GM13977 (cell line): ENCODE measurements at regions not wholly inside any gene's neighbourhood (a gene's known extent, or its start where the extent isn't known, plus 50 kb on each side); places are given as distances from the start of the nearest gene placed in this dataset.

Experiments used
- DNase-seq: peaks from one replicate; pipeline ENCODE4 v3.0.0; 2012; ENCODE audit warnings: low spot score
- CTCF ChIP-seq: IDR thresholded peaks from 2 replicates; pipeline ENCODE4 v1.5.1; 2012; ENCODE audit warnings: mild to moderate bottlenecking, control low read depth; ENCODE audit not compliant: insufficient read depth; ENCODE audit errors: extremely low read depth, missing control alignments
- in situ Hi-C: fragments of 300-500 bp; cut with MboI; formaldehyde crosslinking; loops from one replicate; pipeline ENCODE4 v1.12.0; 2022; ENCODE audit warnings: low sequenced_read_pairs, low pct_unique_long_range_greater_than_20kb, mixed read lengths, inconsistent platforms; ENCODE audit not compliant: unreplicated experiment

- no peak for TF ChIP-seq CTCF
- in situ Hi-C loops = no loop called here
- DNase-seq = no peak
Measured at GRCh38 chr1:193799371-193799770, 613.0 kb upstream of the B3GALT2 start.

- TF ChIP-seq CTCF = no peak
- no peak for DNase-seq
- in situ Hi-C loops = no loop called here
Measured at GRCh38 chr1:193794239-193794638, 607.8 kb upstream of the B3GALT2 start.

GRCh38 chr1:193791746-193792145, 605.3 kb upstream of the B3GALT2 start:
- no peak for TF ChIP-seq CTCF
- in situ Hi-C loops = no loop called here
- no peak for DNase-seq

GRCh38 chr1:193787061-193787460, 600.6 kb upstream of the B3GALT2 start:
- no peak for TF ChIP-seq CTCF
- in situ Hi-C loops = no loop called here
- no peak for DNase-seq

GRCh38 chr1:193785850-193786420, 599.5 kb upstream of the B3GALT2 start:
- in situ Hi-C loops = no loop called here
- no peak for DNase-seq
- no peak for TF ChIP-seq CTCF

- in situ Hi-C loops = no loop called here
- DNase-seq = no peak
- TF ChIP-seq CTCF = no peak
Measured at GRCh38 chr1:193774536-193775323, 588.3 kb upstream of the B3GALT2 start.
